ENCODE measurements at regions not wholly inside any gene's neighbourhood (a gene's known extent, or its start where the extent isn't known, plus 50 kb on each side); places are given as distances from the start of the nearest gene placed in this dataset.

GRCh38 chr5:6831678-6832671 is 118.7 kb downstream of the TENT4A start:
- POLR2A ChIA-PET: no interaction called here
- CTCF ChIA-PET: no interaction called here
- TF ChIP-seq SUZ12 (IDR thresholded peaks at IDR 0.05) (no peak), FOXK2 (IDR thresholded peaks at IDR 0.05) (no peak), ZNF384 (IDR thresholded peaks at IDR 0.05) (no peak), FOXA1 (IDR thresholded peaks at IDR 0.05) (no peak), TARDBP (IDR thresholded peaks at IDR 0.05) (no peak), FOXM1 (IDR thresholded peaks at IDR 0.05; ENCODE audit: borderline replicate concordance) (no peak), HDGF (IDR thresholded peaks at IDR 0.05; ENCODE audit: borderline replicate concordance) (no peak), CTBP1 (IDR thresholded peaks at IDR 0.05; ENCODE audit: borderline replicate concordance) (no peak), SP1 (IDR thresholded peaks at IDR 0.05) (no peak), LEF1 (IDR thresholded peaks at IDR 0.05; ENCODE audit: borderline replicate concordance) (no peak), ARNT (IDR thresholded peaks at IDR 0.05) (no peak)
- DNase-seq (ENCODE audit: extremely low spot score): no peak

- TF ChIP-seq ARNT (IDR thresholded peaks at IDR 0.05) (no peak), FOXA1 (IDR thresholded peaks at IDR 0.05) (no peak), TARDBP (IDR thresholded peaks at IDR 0.05) (no peak), ZNF384 (IDR thresholded peaks at IDR 0.05) (no peak), CTBP1 (IDR thresholded peaks at IDR 0.05; ENCODE audit: borderline replicate concordance) (no peak), ELF4 (IDR thresholded peaks at IDR 0.05) (no peak), LEF1 (IDR thresholded peaks at IDR 0.05; ENCODE audit: borderline replicate concordance) (no peak), L3MBTL2 (conservative IDR thresholded peaks at IDR 0.05) (no peak), SUZ12 (IDR thresholded peaks at IDR 0.05) (no peak), NFRKB (IDR thresholded peaks at IDR 0.05) (no peak), FOXM1 (IDR thresholded peaks at IDR 0.05; ENCODE audit: borderline replicate concordance) (no peak), HDGF (IDR thresholded peaks at IDR 0.05; ENCODE audit: borderline replicate concordance) (no peak), SP1 (IDR thresholded peaks at IDR 0.05) (no peak), PKNOX1 (IDR thresholded peaks at IDR 0.05) (no peak), BHLHE40 (IDR thresholded peaks at IDR 0.05; ENCODE audit: borderline replicate concordance) (no peak), FOXK2 (IDR thresholded peaks at IDR 0.05) (no peak)
- CTCF ChIA-PET: no interaction called here
- no peak for DNase-seq (ENCODE audit: extremely low spot score)
- POLR2A ChIA-PET: no interaction called here
These were observed 119.8 kb downstream of the TENT4A start for GRCh38 chr5:6832994-6833393.

- DNase-seq (ENCODE audit: extremely low spot score): no peak
- POLR2A ChIA-PET: no interaction called here
- CTCF ChIA-PET: interaction anchor here (0.6 kb wide), 1 partner anchor 34 kb away, joined by 3 read pairs; no protein-coding TSS in a partner anchor
- TF ChIP-seq SP1 (IDR thresholded peaks at IDR 0.05) (no peak), SUZ12 (IDR thresholded peaks at IDR 0.05) (no peak), BHLHE40 (IDR thresholded peaks at IDR 0.05; ENCODE audit: borderline replicate concordance) (no peak), FOXA1 (IDR thresholded peaks at IDR 0.05) (no peak), LEF1 (IDR thresholded peaks at IDR 0.05; ENCODE audit: borderline replicate concordance) (no peak), L3MBTL2 (conservative IDR thresholded peaks at IDR 0.05) (no peak), HDGF (IDR thresholded peaks at IDR 0.05; ENCODE audit: borderline replicate concordance) (no peak), ZNF384 (IDR thresholded peaks at IDR 0.05) (no peak), CTBP1 (IDR thresholded peaks at IDR 0.05; ENCODE audit: borderline replicate concordance) (no peak), ELF4 (IDR thresholded peaks at IDR 0.05) (no peak), FOXK2 (IDR thresholded peaks at IDR 0.05) (no peak), FOXM1 (IDR thresholded peaks at IDR 0.05; ENCODE audit: borderline replicate concordance) (no peak)
These were observed 120.2 kb downstream of the TENT4A start for GRCh38 chr5:6833406-6833805.

- ChIA-PET POLR2A (no interaction called here), CTCF (no interaction called here)
- DNase-seq (ENCODE audit: extremely low spot score): no peak
- TF ChIP-seq HDGF (IDR thresholded peaks at IDR 0.05; ENCODE audit: borderline replicate concordance): no peak
- no peak for TF ChIP-seq NFRKB (IDR thresholded peaks at IDR 0.05)
- no peak for TF ChIP-seq L3MBTL2 (conservative IDR thresholded peaks at IDR 0.05)
- no peak for TF ChIP-seq ELF4 (IDR thresholded peaks at IDR 0.05)
- TF ChIP-seq ZNF384 (IDR thresholded peaks at IDR 0.05): no peak
- TF ChIP-seq FOXK2 (IDR thresholded peaks at IDR 0.05): no peak
- TF ChIP-seq FOXM1 (IDR thresholded peaks at IDR 0.05; ENCODE audit: borderline replicate concordance): no peak
These were observed 123.9 kb downstream of the TENT4A start for GRCh38 chr5:6837095-6837494.

- DNase-seq (ENCODE audit: extremely low spot score): peak; percentile 51
- TF ChIP-seq L3MBTL2 (conservative IDR thresholded peaks at IDR 0.05) (0 out of 2 replicates have a peak, but pooled peaks have one; percentile 16), ARNT (IDR thresholded peaks at IDR 0.05) (no peak)
- POLR2A ChIA-PET: no interaction called here
- CTCF ChIA-PET: no interaction called here
These were observed 124.4 kb downstream of the TENT4A start for GRCh38 chr5:6837519-6838110.

GRCh38 chr5:6838736-6839135 is 125.5 kb downstream of the TENT4A start:
- DNase-seq (ENCODE audit: extremely low spot score): no peak
- ChIA-PET POLR2A (no interaction called here), CTCF (no interaction called here)
- no peak for TF ChIP-seq FOXK2 (IDR thresholded peaks at IDR 0.05)
- TF ChIP-seq SP1 (IDR thresholded peaks at IDR 0.05): no peak
- TF ChIP-seq SUZ12 (IDR thresholded peaks at IDR 0.05): no peak
- no peak for TF ChIP-seq HDGF (IDR thresholded peaks at IDR 0.05; ENCODE audit: borderline replicate concordance)
- no peak for TF ChIP-seq CTBP1 (IDR thresholded peaks at IDR 0.05; ENCODE audit: borderline replicate concordance)
- no peak for TF ChIP-seq LEF1 (IDR thresholded peaks at IDR 0.05; ENCODE audit: borderline replicate concordance)
- no peak for TF ChIP-seq ZNF384 (IDR thresholded peaks at IDR 0.05)
- no peak for TF ChIP-seq L3MBTL2 (conservative IDR thresholded peaks at IDR 0.05)
- no peak for TF ChIP-seq FOXM1 (IDR thresholded peaks at IDR 0.05; ENCODE audit: borderline replicate concordance)
- TF ChIP-seq NFRKB (IDR thresholded peaks at IDR 0.05): no peak
- no peak for TF ChIP-seq PKNOX1 (IDR thresholded peaks at IDR 0.05)
- TF ChIP-seq TARDBP (IDR thresholded peaks at IDR 0.05): no peak
- no peak for TF ChIP-seq BHLHE40 (IDR thresholded peaks at IDR 0.05; ENCODE audit: borderline replicate concordance)
- TF ChIP-seq ELF4 (IDR thresholded peaks at IDR 0.05): no peak
- TF ChIP-seq FOXA1 (IDR thresholded peaks at IDR 0.05): no peak
- TF ChIP-seq ARNT (IDR thresholded peaks at IDR 0.05): no peak

All from HEK293T (cell line).